WERI-Rb-1 (cell line): ENCODE measurements at regions not wholly inside any gene's neighbourhood (a gene's known extent, or its start where the extent isn't known, plus 50 kb on each side); places are given as distances from the start of the nearest gene placed in this dataset.

Source experiments
- DNase-seq: peaks from one replicate; pipeline ENCODE4 v3.0.0-alpha.2; 2020
- H3K27ac ChIP-seq: fragments of 250-450 bp; sonication (Bioruptor Pico); 2 replicates; pipeline ENCODE4 v1.5.1; 2020; ENCODE audit warnings: mild to moderate bottlenecking, moderate library complexity
- H3K27me3 ChIP-seq: fragments of 250-450 bp; sonication (Bioruptor Pico); 2 replicates; pipeline ENCODE4 v1.5.1; 2021; ENCODE audit warnings: mild to moderate bottlenecking, low read depth, moderate library complexity; ENCODE audit not compliant: insufficient read depth, severe bottlenecking
- H3K36me3 ChIP-seq: fragments of 250-450 bp; sonication (Bioruptor Pico); 2 replicates; pipeline ENCODE4 v1.5.1; 2020; ENCODE audit warnings: mild to moderate bottlenecking, moderate library complexity
- H3K4me3 ChIP-seq: 2 replicates; pipeline ENCODE4 v1.5.1; 2011; ENCODE audit warnings: low read depth, mild to moderate bottlenecking, control low read depth, low read length
- H3K9me3 ChIP-seq: fragments of 250-450 bp; sonication (Bioruptor Pico); 2 replicates; pipeline ENCODE4 v1.5.1; 2021; ENCODE audit warnings: mild to moderate bottlenecking, moderate library complexity; ENCODE audit not compliant: severe bottlenecking
- CTCF ChIP-seq: IDR thresholded peaks from 2 replicates; pipeline ENCODE4 v1.5.1; 2011; ENCODE audit warnings: low read depth, mild to moderate bottlenecking, control low read depth, inconsistent platforms, low read length

DNA sequence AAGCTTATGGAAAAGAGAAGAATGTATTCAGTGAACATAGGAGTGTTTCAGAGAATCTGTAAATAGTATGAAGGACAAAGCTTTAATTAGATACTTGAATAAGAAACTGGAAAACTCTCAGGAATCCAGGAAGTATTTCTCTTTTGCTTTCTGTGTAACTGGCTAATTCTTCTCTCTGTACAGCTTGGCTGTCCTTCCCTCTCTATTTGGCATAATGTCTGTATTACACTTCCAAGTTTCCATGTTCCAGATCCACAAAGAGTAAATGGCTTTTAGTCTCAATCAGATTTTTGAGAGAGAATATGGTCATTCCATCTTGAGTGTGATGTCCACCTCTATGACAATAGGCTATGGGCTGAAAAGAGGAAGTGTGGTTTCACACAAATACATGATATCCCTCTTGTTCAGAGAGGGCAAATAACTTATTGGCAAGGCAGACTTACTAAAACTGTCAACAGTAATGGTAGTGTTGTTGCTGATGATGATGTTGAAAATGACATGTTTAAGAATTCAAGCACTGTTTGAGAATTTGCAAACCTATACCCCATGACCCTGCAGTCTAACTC is 129.2 kb upstream of the ERBB4 start:
- DNase-seq, result no peak
- Histone ChIP-seq H3K9me3 (no peaks in the 10 kb centered on the region), H3K27ac (no peak overlapping the region), H3K36me3 (no peaks in the 10 kb centered on the region), H3K27me3 (no peaks in the 10 kb centered on the region), H3K4me3 (no peak overlapping the region)
- no peak for TF ChIP-seq CTCF

DNA sequence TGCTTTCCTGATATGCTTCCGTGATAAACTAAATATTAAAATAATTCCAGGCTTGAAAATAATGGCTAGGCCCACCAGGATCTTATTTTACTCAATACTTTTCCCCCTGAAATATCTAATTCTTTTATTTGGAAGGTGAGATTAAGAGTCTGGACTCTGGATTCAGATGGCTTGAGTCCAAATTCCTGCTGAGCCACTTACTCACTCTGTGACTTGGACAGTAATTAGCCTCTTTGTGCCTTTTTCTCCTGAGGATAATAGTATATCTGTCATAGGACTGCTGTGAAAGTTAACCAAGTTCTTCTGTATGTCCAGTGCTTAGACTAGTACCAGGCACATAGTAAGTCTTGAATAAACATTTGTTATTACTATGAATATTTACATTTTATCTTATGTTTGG is 127.3 kb upstream of the ERBB4 start:
- H3K4me3 ChIP-seq, result no peak overlapping the region
- no peak for DNase-seq
- H3K36me3 ChIP-seq, result no peaks in the 10 kb centered on the region
- H3K9me3 ChIP-seq, result no peaks in the 10 kb centered on the region
- TF ChIP-seq CTCF, result no peak
- H3K27ac ChIP-seq, result no peak overlapping the region
- H3K27me3 ChIP-seq, result no peaks in the 10 kb centered on the region

- Histone ChIP-seq H3K36me3 (no peaks in the 10 kb centered on the region), H3K9me3 (no peaks in the 10 kb centered on the region), H3K4me3 (no peak overlapping the region), H3K27me3 (no peaks in the 10 kb centered on the region), H3K27ac (no peak overlapping the region)
- TF ChIP-seq CTCF, result no peak
- no peak for DNase-seq
Observed at GRCh38 chr2:212659441-212659840, 120.8 kb upstream of the ERBB4 start.

- Histone ChIP-seq H3K4me3 (no peak overlapping the region), H3K27ac (no peak overlapping the region), H3K9me3 (no peaks in the 10 kb centered on the region), H3K27me3 (no peaks in the 10 kb centered on the region), H3K36me3 (no peaks in the 10 kb centered on the region)
- TF ChIP-seq CTCF, result no peak
- no peak for DNase-seq
Observed at GRCh38 chr2:212649646-212650045, 111.0 kb upstream of the ERBB4 start.

DNA sequence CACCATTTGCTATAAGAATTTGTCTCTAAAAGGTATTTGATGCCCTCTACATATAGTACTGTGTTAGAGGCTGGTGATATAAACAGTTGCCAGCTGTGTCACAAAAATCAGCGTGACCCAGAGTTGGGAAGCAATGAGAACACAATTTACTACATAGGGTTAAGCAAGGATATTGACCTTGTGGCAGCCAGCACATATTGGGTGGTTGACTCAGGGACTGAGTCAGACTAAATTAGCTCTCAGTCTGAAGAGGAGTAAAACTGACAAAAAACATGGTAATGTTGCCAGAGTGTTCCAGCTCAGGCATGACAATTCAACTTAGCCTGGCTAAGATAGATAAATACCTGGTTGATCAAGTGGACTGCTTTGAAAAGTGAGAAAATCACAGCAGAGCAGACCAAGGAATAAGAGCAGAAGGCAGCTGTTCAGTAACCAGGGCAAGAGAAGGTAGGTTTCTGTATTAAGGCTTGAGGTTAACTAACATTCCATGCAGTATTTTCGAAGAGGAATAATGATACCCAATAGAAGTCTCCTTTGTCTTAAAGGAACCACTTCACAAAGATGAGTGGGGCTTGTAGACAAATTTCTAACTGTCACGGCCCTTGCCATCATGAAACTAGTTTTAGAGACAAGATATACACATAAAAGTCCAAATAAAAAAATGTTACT is 108.2 kb upstream of the ERBB4 start:
- no peak overlapping the region for H3K27ac ChIP-seq
- no peak for TF ChIP-seq CTCF
- DNase-seq, result no peak

More for the DNA sequence above, 108.2 kb upstream of the ERBB4 start:
- Histone ChIP-seq H3K4me3 (no peak overlapping the region), H3K9me3 (no peaks in the 10 kb centered on the region), H3K36me3 (no peaks in the 10 kb centered on the region), H3K27me3 (no peaks in the 10 kb centered on the region)
